ENCODE measurements at regions not wholly inside any gene's neighbourhood (a gene's known extent, or its start where the extent isn't known, plus 50 kb on each side); places are given as distances from the start of the nearest gene placed in this dataset.

GRCh38 chr1:239219679-239220078 lies 166.7 kb upstream of the CHRM3 start:
- H3K9me3 ChIP-seq, result peaks cover 0 to 3% (median 0%) of the 10 kb centered on the region in 4 donors
- no peaks in the 10 kb centered on the region for H3K4me1 ChIP-seq
- TF ChIP-seq EP300 (IDR thresholded peaks at IDR 0.05), result no peak
- TF ChIP-seq POLR2AphosphoS5 (IDR thresholded peaks at IDR 0.05), result no peak
- TF ChIP-seq CTCF (IDR thresholded peaks at IDR 0.05), result no peak
- TF ChIP-seq POLR2A (IDR thresholded peaks at IDR 0.05), result no peak
- DNase-seq, result no peak
- WGBS, 2 donors, result 78 to 89% methylated on average over 2 of the region's 2 CpGs
- no peak overlapping the region for H3K27ac ChIP-seq
- ATAC-seq (ENCODE audit: low FRiP score in 2 of 2), result no peak
- no peaks in the 10 kb centered on the region for H3K27me3 ChIP-seq
- H3K4me3 ChIP-seq, result no peak overlapping the region
- no peaks in the 10 kb centered on the region for H3K36me3 ChIP-seq

GRCh38 chr1:239218301-239218700 lies 168.1 kb upstream of the CHRM3 start:
- Histone ChIP-seq H3K36me3 (no peaks in the 10 kb centered on the region), H3K9me3 (peaks cover 0 to 3% (median 0%) of the 10 kb centered on the region in 4 donors), H3K27ac (no peak overlapping the region), H3K27me3 (no peaks in the 10 kb centered on the region), H3K4me1 (no peaks in the 10 kb centered on the region), H3K4me3 (no peak overlapping the region)
- DNase-seq (no peak), ATAC-seq (ENCODE audit: low FRiP score in 2 of 2) (no peak)
- no peak for TF ChIP-seq EP300 (IDR thresholded peaks at IDR 0.05)
- TF ChIP-seq POLR2AphosphoS5 (IDR thresholded peaks at IDR 0.05), result no peak
- no peak for TF ChIP-seq POLR2A (IDR thresholded peaks at IDR 0.05)
- TF ChIP-seq CTCF (IDR thresholded peaks at IDR 0.05), result no peak
- WGBS, 2 donors, result 100% methylated on average over 1 of the region's 1 CpG

GRCh38 chr1:239212811-239213220 lies 173.6 kb upstream of the CHRM3 start:
- 76 to 78% methylated on average over 10 of the region's 10 CpGs for WGBS, 2 donors

GRCh38 chr1:239209591-239209990 lies 176.8 kb upstream of the CHRM3 start:
- H3K36me3 ChIP-seq, result no peaks in the 10 kb centered on the region
- TF ChIP-seq POLR2AphosphoS5 (IDR thresholded peaks at IDR 0.05) (no peak), EP300 (IDR thresholded peaks at IDR 0.05) (no peak), POLR2A (IDR thresholded peaks at IDR 0.05) (no peak), CTCF (IDR thresholded peaks at IDR 0.05) (no peak)
- no peaks in the 10 kb centered on the region for H3K27me3 ChIP-seq
- ATAC-seq (ENCODE audit: low FRiP score in 2 of 2), result no peak
- H3K27ac ChIP-seq, result no peak overlapping the region
- WGBS, 2 donors, result 69 to 76% methylated on average over 1 of the region's 1 CpG
- no peaks in the 10 kb centered on the region for H3K9me3 ChIP-seq
- H3K4me3 ChIP-seq, result no peak overlapping the region
- DNase-seq, result no peak
- no peaks in the 10 kb centered on the region for H3K4me1 ChIP-seq

More at GRCh38 chr1:239212811-239213220, 173.6 kb upstream of the CHRM3 start:
- H3K4me1 ChIP-seq, result no peaks in the 10 kb centered on the region
- no peaks in the 10 kb centered on the region for H3K36me3 ChIP-seq
- no peaks in the 10 kb centered on the region for H3K9me3 ChIP-seq
- no peaks in the 10 kb centered on the region for H3K27me3 ChIP-seq
- H3K4me3 ChIP-seq, result no peak overlapping the region
- no peak overlapping the region for H3K27ac ChIP-seq
- DNase-seq (no peak), ATAC-seq (ENCODE audit: low FRiP score in 2 of 2) (no peak)
- no peak for TF ChIP-seq POLR2AphosphoS5 (IDR thresholded peaks at IDR 0.05)
- no peak for TF ChIP-seq CTCF (IDR thresholded peaks at IDR 0.05)
- TF ChIP-seq EP300 (IDR thresholded peaks at IDR 0.05), result no peak
- no peak for TF ChIP-seq POLR2A (IDR thresholded peaks at IDR 0.05)

GRCh38 chr1:239204401-239204800 lies 182.0 kb upstream of the CHRM3 start:
- Histone ChIP-seq H3K27ac (no peak overlapping the region), H3K4me1 (no peaks in the 10 kb centered on the region), H3K4me3 (no peak overlapping the region), H3K27me3 (no peaks in the 10 kb centered on the region), H3K36me3 (no peaks in the 10 kb centered on the region), H3K9me3 (no peaks in the 10 kb centered on the region)
- ATAC-seq (ENCODE audit: low FRiP score in 2 of 2) (no peak), DNase-seq (no peak)
- WGBS, 2 donors, result 70 to 72% methylated on average over 2 of the region's 2 CpGs
- TF ChIP-seq POLR2A (IDR thresholded peaks at IDR 0.05) (no peak), EP300 (IDR thresholded peaks at IDR 0.05) (no peak), CTCF (IDR thresholded peaks at IDR 0.05) (no peak), POLR2AphosphoS5 (IDR thresholded peaks at IDR 0.05) (no peak)

All from upper lobe of left lung (tissue), 6 donors.